ENCODE measurements at regions not wholly inside any gene's neighbourhood (a gene's known extent, or its start where the extent isn't known, plus 50 kb on each side); places are given as distances from the start of the nearest gene placed in this dataset.
A peak's percentile ranks its signal among the peaks of the same experiment; 100 is the strongest.

DNA sequence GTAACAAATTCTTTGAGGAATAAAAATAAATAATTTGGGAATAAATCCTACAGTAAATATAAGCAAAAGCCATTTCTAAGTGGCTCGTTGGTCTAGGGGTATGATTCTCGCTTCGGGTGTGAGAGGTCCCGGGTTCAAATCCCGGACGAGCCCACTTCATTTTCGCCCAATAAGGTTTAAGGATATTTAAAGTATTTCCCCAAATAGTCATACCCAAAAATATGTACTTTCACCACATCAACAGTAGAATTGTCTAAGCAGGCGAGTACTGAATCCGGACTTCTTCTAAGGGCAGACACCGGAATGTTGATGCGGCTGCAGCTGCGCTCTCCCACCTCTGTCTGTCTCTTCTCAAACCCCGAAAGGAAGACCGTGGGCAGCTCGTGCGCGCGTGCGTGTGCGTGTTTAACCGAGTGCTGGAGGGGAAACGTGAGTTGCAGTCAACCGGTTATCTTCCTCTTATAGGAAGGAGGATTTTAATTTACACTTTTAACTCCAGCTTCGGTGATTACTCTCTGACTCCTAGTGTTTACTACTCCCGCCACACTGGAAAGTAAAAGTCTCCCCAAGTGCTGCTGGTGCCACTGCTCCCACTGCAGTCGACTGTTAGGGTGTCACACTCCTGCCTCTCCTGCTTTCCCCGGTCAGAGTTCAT is 155.7 kb upstream of the PRSS16 start (continued):
- TF ChIP-seq, protein P1, sequence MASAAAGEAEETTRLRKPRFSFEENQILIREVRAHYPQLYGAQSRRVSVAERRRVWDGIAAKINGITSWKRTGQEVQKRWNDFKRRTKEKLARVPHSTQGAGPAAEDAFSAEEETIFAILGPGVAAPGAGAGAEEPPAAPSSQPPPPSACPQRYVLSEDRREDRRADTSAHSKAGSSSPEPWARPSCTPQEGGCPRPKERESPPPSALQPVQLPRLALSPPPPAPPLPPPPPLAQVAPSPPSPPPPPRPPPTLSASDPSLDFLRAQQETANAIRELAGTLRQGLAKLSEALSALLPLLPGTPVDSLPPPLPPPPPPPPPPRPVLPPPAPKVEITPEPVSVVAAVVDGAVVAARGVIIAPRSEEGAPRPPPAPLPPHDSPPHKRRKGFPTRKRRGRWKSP (CRISPR knock-in tag; IDR thresholded peaks at IDR 0.05) = no peak
- TF ChIP-seq MAF1 (CRISPR knock-in tag; IDR thresholded peaks at IDR 0.05; ENCODE audit: borderline replicate concordance) (0 out of 2 replicates have a peak, but pooled peaks have one; percentile 70), MATR3 (CRISPR knock-in tag; IDR thresholded peaks at IDR 0.05) (no peak), SP4 (CRISPR knock-in tag; IDR thresholded peaks at IDR 0.05) (no peak), RCOR2 (CRISPR knock-in tag; IDR thresholded peaks at IDR 0.05) (no peak), SNAPC2 (CRISPR knock-in tag; IDR thresholded peaks at IDR 0.05) (no peak), ZNF253 (CRISPR knock-in tag; IDR thresholded peaks at IDR 0.05; ENCODE audit: borderline replicate concordance) (no peak), ZNF441 (CRISPR knock-in tag; IDR thresholded peaks at IDR 0.05; ENCODE audit: borderline replicate concordance) (no peak), ZNF235 (CRISPR knock-in tag; IDR thresholded peaks at IDR 0.05; ENCODE audit: borderline replicate concordance) (no peak), NFRKB (IDR thresholded peaks at IDR 0.05) (no peak), KDM5B (CRISPR knock-in tag; IDR thresholded peaks at IDR 0.05; ENCODE audit: borderline replicate concordance) (0 out of 2 replicates have a peak, but pooled peaks have one; percentile 45), ZNF251 (CRISPR knock-in tag; IDR thresholded peaks at IDR 0.05) (no peak), ZMYM2 (CRISPR knock-in tag; IDR thresholded peaks at IDR 0.05) (no peak), MBNL3 (CRISPR knock-in tag; conservative IDR thresholded peaks at IDR 0.05) (no peak), ASH2L (IDR thresholded peaks at IDR 0.05; ENCODE audit: insufficient read length, low read depth, low read length) (no peak), YEATS2 (CRISPR knock-in tag; IDR thresholded peaks at IDR 0.05; ENCODE audit: borderline replicate concordance) (no peak), RARA (CRISPR knock-in tag; IDR thresholded peaks at IDR 0.05) (no peak), KLF9 (CRISPR knock-in tag; IDR thresholded peaks at IDR 0.05; ENCODE audit: low read depth) (no peak), MYNN (CRISPR knock-in tag; IDR thresholded peaks at IDR 0.05; ENCODE audit: low read depth) (no peak), ZNF569 (CRISPR knock-in tag; IDR thresholded peaks at IDR 0.05; ENCODE audit: borderline replicate concordance) (no peak), CHD4 (IDR thresholded peaks at IDR 0.05; ENCODE audit: borderline replicate concordance, low read length) (peak; percentile 30; the same call in 1 of the 2 replicates), ZNF292 (CRISPR knock-in tag; IDR thresholded peaks at IDR 0.05; ENCODE audit: borderline replicate concordance, low read depth) (0 out of 2 replicates have a peak, but pooled peaks have one; percentile 53), ZNF205 (CRISPR knock-in tag; IDR thresholded peaks at IDR 0.05) (no peak), EZH2 (conservative IDR thresholded peaks at IDR 0.05; ENCODE audit: low read depth, low read length) (no peak), ZNF546 (CRISPR knock-in tag; conservative IDR thresholded peaks at IDR 0.05) (no peak)
- TF ChIP-seq, protein P2, sequence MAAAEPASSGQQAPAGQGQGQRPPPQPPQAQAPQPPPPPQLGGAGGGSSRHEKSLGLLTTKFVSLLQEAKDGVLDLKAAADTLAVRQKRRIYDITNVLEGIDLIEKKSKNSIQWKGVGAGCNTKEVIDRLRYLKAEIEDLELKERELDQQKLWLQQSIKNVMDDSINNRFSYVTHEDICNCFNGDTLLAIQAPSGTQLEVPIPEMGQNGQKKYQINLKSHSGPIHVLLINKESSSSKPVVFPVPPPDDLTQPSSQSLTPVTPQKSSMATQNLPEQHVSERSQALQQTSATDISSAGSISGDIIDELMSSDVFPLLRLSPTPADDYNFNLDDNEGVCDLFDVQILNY (CRISPR knock-in tag; conservative IDR thresholded peaks at IDR 0.05) = no peak
- TF ChIP-seq, protein P3, sequence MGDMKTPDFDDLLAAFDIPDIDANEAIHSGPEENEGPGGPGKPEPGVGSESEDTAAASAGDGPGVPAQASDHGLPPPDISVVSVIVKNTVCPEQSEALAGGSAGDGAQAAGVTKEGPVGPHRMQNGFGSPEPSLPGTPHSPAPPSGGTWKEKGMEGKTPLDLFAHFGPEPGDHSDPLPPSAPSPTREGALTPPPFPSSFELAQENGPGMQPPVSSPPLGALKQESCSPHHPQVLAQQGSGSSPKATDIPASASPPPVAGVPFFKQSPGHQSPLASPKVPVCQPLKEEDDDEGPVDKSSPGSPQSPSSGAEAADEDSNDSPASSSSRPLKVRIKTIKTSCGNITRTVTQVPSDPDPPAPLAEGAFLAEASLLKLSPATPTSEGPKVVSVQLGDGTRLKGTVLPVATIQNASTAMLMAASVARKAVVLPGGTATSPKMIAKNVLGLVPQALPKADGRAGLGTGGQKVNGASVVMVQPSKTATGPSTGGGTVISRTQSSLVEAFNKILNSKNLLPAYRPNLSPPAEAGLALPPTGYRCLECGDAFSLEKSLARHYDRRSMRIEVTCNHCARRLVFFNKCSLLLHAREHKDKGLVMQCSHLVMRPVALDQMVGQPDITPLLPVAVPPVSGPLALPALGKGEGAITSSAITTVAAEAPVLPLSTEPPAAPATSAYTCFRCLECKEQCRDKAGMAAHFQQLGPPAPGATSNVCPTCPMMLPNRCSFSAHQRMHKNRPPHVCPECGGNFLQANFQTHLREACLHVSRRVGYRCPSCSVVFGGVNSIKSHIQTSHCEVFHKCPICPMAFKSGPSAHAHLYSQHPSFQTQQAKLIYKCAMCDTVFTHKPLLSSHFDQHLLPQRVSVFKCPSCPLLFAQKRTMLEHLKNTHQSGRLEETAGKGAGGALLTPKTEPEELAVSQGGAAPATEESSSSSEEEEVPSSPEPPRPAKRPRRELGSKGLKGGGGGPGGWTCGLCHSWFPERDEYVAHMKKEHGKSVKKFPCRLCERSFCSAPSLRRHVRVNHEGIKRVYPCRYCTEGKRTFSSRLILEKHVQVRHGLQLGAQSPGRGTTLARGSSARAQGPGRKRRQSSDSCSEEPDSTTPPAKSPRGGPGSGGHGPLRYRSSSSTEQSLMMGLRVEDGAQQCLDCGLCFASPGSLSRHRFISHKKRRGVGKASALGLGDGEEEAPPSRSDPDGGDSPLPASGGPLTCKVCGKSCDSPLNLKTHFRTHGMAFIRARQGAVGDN (CRISPR knock-in tag; IDR thresholded peaks at IDR 0.05) = peak; percentile 45

Data from HepG2 (cell line).